C4-2B (cell line): ENCODE measurements at regions not wholly inside any gene's neighbourhood (a gene's known extent, or its start where the extent isn't known, plus 50 kb on each side); places are given as distances from the start of the nearest gene placed in this dataset.

Source experiments
- ZFX ChIP-seq: fragments of 450-650 bp; IDR thresholded peaks from 2 replicates; pipeline ENCODE4 v1.6.1; 2017
- TF ChIP-seq, protein P1 (sequence below): fragments of 450-650 bp; conservative IDR thresholded peaks from 2 replicates; pipeline ENCODE4 v1.5.1; 2017; ENCODE audit warnings: mild to moderate bottlenecking

DNA sequence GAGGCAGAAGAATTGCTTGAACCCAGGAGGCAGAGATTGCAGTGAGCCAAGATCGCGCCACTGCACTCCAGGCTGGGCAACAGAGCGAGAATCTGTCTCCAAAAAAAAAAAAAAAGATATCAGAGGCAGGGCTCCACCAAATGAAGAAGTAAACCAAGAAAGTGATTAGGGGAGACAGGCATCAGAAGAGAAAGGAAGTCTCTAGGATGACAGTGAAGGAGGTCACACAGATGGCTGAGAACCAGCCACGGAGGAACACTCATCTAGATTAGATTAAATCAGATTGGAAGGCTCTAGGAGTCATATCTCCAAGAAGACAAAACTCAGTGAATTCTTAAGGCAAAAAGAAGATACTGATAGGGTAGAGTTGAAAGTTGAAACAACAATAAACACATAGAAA, 102.2 kb upstream of the CCDC28A start:
- TF ChIP-seq, protein P1, sequence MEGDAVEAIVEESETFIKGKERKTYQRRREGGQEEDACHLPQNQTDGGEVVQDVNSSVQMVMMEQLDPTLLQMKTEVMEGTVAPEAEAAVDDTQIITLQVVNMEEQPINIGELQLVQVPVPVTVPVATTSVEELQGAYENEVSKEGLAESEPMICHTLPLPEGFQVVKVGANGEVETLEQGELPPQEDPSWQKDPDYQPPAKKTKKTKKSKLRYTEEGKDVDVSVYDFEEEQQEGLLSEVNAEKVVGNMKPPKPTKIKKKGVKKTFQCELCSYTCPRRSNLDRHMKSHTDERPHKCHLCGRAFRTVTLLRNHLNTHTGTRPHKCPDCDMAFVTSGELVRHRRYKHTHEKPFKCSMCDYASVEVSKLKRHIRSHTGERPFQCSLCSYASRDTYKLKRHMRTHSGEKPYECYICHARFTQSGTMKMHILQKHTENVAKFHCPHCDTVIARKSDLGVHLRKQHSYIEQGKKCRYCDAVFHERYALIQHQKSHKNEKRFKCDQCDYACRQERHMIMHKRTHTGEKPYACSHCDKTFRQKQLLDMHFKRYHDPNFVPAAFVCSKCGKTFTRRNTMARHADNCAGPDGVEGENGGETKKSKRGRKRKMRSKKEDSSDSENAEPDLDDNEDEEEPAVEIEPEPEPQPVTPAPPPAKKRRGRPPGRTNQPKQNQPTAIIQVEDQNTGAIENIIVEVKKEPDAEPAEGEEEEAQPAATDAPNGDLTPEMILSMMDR, result no peak
- TF ChIP-seq ZFX, result no peak
